HepG2 (cell line): ENCODE measurements at regions not wholly inside any gene's neighbourhood (a gene's known extent, or its start where the extent isn't known, plus 50 kb on each side); places are given as distances from the start of the nearest gene placed in this dataset.
A peak's percentile ranks its signal among the peaks of the same experiment; 100 is the strongest.

ENCODE experiments used
- CREB1 ChIP-seq, 2 experiments: fragments of 450-650 bp in 1 of 2; IDR thresholded peaks; 2 replicates each; pipeline ENCODE4 v1.6.1; 2016 to 2017; ENCODE audit warnings: control low read depth in 1 of 2, mild to moderate bottlenecking in 1 of 2, missing compliant biosample characterization in 1 of 2, missing genetic modification characterization in 1 of 2
- CREM ChIP-seq, 2 experiments: sonication (generic) in 1 of 2; formaldehyde crosslinking in 1 of 2; IDR thresholded peaks; 2 replicates each; pipeline versions ENCODE4 v1.4.0 to v1.6.1; 2016 to 2020; ENCODE audit warnings: antibody characterized with exemption in 1 of 2, mild to moderate bottlenecking in 1 of 2, missing genetic modification reagents in 1 of 2
- DNMT3B ChIP-seq: conservative IDR thresholded peaks from 2 replicates; pipeline ENCODE4 v1.6.1; 2016; ENCODE audit warnings: missing biosample characterization, control low read depth
- HOMEZ ChIP-seq: IDR thresholded peaks from 2 replicates; pipeline ENCODE4 v1.6.1; 2016; ENCODE audit warnings: low read depth
- PBX3 ChIP-seq: sonication (generic); formaldehyde crosslinking; IDR thresholded peaks from 2 replicates; pipeline ENCODE4 v1.8.1; 2023; ENCODE audit warnings: missing genetic modification reagents, inconsistent platforms, borderline replicate concordance
- REPIN1 ChIP-seq: sonication (generic); formaldehyde crosslinking; IDR thresholded peaks from 2 replicates; pipeline ENCODE4 v1.8.0; 2022; ENCODE audit warnings: missing genetic modification reagents, low read depth, mild to moderate bottlenecking, borderline replicate concordance
- REST ChIP-seq, 2 experiments: IDR thresholded peaks; 2 replicates each; pipeline ENCODE4 v1.6.1; 2011 to 2012; ENCODE audit warnings: low read length in 2 of 2, borderline replicate concordance in 1 of 2, low read depth in 1 of 2, mild to moderate bottlenecking in 1 of 2, moderate library complexity in 1 of 2
- SOX6 ChIP-seq, 2 experiments: fragments of 450-650 bp in 1 of 2; sonication (generic) in 1 of 2; formaldehyde crosslinking in 1 of 2; IDR thresholded peaks; 2 replicates each; pipeline versions ENCODE4 v1.4.0 to v1.6.1; 2017 to 2020; ENCODE audit warnings: antibody characterized with exemption in 1 of 2, mild to moderate bottlenecking in 1 of 2, missing genetic modification reagents in 1 of 2
- SP2 ChIP-seq: sonication (generic); formaldehyde crosslinking; IDR thresholded peaks from 2 replicates; pipeline ENCODE4 v1.5.1; 2020; ENCODE audit warnings: mild to moderate bottlenecking, missing genetic modification reagents
- SRSF9 ChIP-seq: fragments of 200-400 bp; formaldehyde crosslinking; IDR thresholded peaks from 2 replicates; pipeline ENCODE4 v1.6.1; 2018; ENCODE audit warnings: borderline replicate concordance, mild to moderate bottlenecking, low read depth, low read length; ENCODE audit not compliant: insufficient read depth, poor library complexity, severe bottlenecking
- ZBTB10 ChIP-seq: sonication (generic); formaldehyde crosslinking; IDR thresholded peaks from 2 replicates; pipeline ENCODE4 v1.4.0; 2020; ENCODE audit warnings: missing genetic modification reagents, borderline replicate concordance
- ZGPAT ChIP-seq: IDR thresholded peaks from 2 replicates; pipeline ENCODE4 v1.6.1; 2016; ENCODE audit warnings: mild to moderate bottlenecking
- ZNF124 ChIP-seq: sonication (generic); formaldehyde crosslinking; IDR thresholded peaks from 2 replicates; pipeline ENCODE4 v1.4.0; 2020; ENCODE audit warnings: missing genetic modification reagents
- ZNF205 ChIP-seq: IDR thresholded peaks from 2 replicates; pipeline ENCODE4 v1.6.1; 2018; ENCODE audit warnings: missing biosample characterization, missing genetic modification reagents
- ZNF251 ChIP-seq: sonication (generic); formaldehyde crosslinking; IDR thresholded peaks from 2 replicates; pipeline ENCODE4 v1.9.0; 2021; ENCODE audit warnings: mild to moderate bottlenecking, missing genetic modification reagents
- ZNF75D ChIP-seq: sonication (generic); formaldehyde crosslinking; IDR thresholded peaks from 2 replicates; pipeline ENCODE4 v1.8.1; 2023; ENCODE audit warnings: missing genetic modification reagents, mild to moderate bottlenecking, borderline replicate concordance

- TF ChIP-seq SRSF9 (no peak), ZNF124 (CRISPR knock-in tag) (no peak), HOMEZ (no peak), SOX6 (IDR thresholded peaks at IDR 0.05) (no peak), SOX6 (CRISPR knock-in tag; IDR thresholded peaks at IDR 0.05) (peak; percentile 91), ZNF75D (no peak), REPIN1 (CRISPR knock-in tag) (no peak), DNMT3B (no peak), PBX3 (CRISPR knock-in tag) (no peak), REST (IDR thresholded peaks at IDR 0.05; ENCODE audit: borderline replicate concordance in 1 of 2, low read depth in 1 of 2, low read length in 2 of 2) (no peak), ZNF251 (CRISPR knock-in tag) (no peak), ZBTB10 (no peak), SP2 (CRISPR knock-in tag) (no peak), CREM (IDR thresholded peaks at IDR 0.05) (0 out of 2 replicates have a peak, but pooled peaks have one; percentile 29), CREM (CRISPR knock-in tag; IDR thresholded peaks at IDR 0.05) (no peak), CREB1 (IDR thresholded peaks at IDR 0.05) (no peak), CREB1 (CRISPR knock-in tag; IDR thresholded peaks at IDR 0.05) (peak; percentile 49; the same call in 1 of the 2 replicates), ZNF205 (CRISPR knock-in tag) (no peak), ZGPAT (CRISPR knock-in tag) (no peak)
Measured at GRCh38 chr6:82097676-82098075, 149.9 kb downstream of the IBTK start (continued).
